ENCODE measurements at regions not wholly inside any gene's neighbourhood (a gene's known extent, or its start where the extent isn't known, plus 50 kb on each side); places are given as distances from the start of the nearest gene placed in this dataset.

- peak overlapping the region in 1 of 2 experiments; percentile 40 for H3K4me3 ChIP-seq (ENCODE audit: low read depth in 1 of 2, low read length in 1 of 2)
- no peaks in the 10 kb centered on the region for H3K27me3 ChIP-seq
- no peaks in the 10 kb centered on the region for H3K9me3 ChIP-seq
- H3K36me3 ChIP-seq: no peaks in the 10 kb centered on the region
- TF ChIP-seq CTCF (IDR thresholded peaks at IDR 0.05): no peak
- H3K4me1 ChIP-seq (ENCODE audit: control insufficient read depth in 1 of 2, insufficient read depth in 1 of 2, low read depth in 1 of 2, low read length in 1 of 2): peaks cover 20 to 21% of the 10 kb centered on the region in 2 experiments
- H3K27ac ChIP-seq: peak overlapping the region; percentile 88
Measured at GRCh38 chr1:186512698-186513457, 52.0 kb upstream of the PDC start.

- H3K9me3 ChIP-seq: no peaks in the 10 kb centered on the region
- peak; percentile 41 for TF ChIP-seq CTCF (IDR thresholded peaks at IDR 0.05)
- no peaks in the 10 kb centered on the region for H3K36me3 ChIP-seq
- H3K27ac ChIP-seq: peak overlapping the region; percentile 88
- peak overlapping the region; percentile 34 to 40 for H3K4me3 ChIP-seq (ENCODE audit: low read depth in 1 of 2, low read length in 1 of 2)
- no peaks in the 10 kb centered on the region for H3K27me3 ChIP-seq
- peaks cover 20 to 21% of the 10 kb centered on the region in 2 experiments for H3K4me1 ChIP-seq (ENCODE audit: control insufficient read depth in 1 of 2, insufficient read depth in 1 of 2, low read depth in 1 of 2, low read length in 1 of 2)
Measured at GRCh38 chr1:186511761-186512637, 51.1 kb upstream of the PDC start.

All from neutrophil (primary cell).